ENCODE measurements at regions not wholly inside any gene's neighbourhood (a gene's known extent, or its start where the extent isn't known, plus 50 kb on each side); places are given as distances from the start of the nearest gene placed in this dataset.
"Not testable (repeated sequence)": the region's sequence is repeated elsewhere in the genome, so short reads cannot be mapped to it uniquely, and the experiment has no call there.

DNA sequence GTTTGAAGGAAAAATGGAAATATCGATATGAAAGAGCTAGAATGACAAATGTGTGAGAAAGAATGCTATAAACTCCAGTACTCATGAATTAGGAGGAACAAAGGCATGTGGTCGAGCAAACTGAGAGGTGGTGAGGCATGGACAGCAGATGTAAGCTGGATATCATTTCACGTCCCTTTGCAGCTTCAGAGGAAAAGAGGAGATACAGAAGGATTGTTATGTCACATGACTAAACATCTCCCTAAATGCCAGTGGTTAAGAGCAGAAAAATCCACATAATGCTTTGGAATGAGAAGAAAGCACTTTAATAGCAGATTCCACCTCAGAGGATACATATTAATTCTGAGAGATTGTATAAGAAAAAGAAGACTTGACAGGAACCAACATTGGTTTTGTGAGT is 248.7 kb downstream of the ZIC4 start:
- no peak for DNase-seq (ENCODE audit: low read depth)

DNA sequence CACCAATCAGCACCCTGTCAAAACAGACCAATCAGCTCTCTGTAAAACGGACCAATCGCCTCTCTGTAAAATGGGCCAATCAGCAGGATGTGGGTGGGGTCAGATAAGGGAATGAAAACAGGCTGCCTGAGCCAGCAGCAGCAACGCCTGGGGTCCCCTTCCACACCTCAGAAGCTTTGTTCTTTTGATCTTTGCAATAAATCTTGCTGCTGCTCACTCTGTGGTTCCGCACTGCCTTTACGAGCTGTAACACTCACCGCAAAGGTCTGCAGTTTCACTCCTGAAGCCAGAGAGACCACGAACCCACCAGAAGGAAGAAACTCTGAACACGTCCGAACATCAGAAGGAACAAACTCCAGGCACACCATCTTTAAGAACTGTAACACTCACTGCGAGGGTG is 251.4 kb downstream of the ZIC4 start:
- not testable (repeated sequence) for DNase-seq (ENCODE audit: low read depth)

DNA sequence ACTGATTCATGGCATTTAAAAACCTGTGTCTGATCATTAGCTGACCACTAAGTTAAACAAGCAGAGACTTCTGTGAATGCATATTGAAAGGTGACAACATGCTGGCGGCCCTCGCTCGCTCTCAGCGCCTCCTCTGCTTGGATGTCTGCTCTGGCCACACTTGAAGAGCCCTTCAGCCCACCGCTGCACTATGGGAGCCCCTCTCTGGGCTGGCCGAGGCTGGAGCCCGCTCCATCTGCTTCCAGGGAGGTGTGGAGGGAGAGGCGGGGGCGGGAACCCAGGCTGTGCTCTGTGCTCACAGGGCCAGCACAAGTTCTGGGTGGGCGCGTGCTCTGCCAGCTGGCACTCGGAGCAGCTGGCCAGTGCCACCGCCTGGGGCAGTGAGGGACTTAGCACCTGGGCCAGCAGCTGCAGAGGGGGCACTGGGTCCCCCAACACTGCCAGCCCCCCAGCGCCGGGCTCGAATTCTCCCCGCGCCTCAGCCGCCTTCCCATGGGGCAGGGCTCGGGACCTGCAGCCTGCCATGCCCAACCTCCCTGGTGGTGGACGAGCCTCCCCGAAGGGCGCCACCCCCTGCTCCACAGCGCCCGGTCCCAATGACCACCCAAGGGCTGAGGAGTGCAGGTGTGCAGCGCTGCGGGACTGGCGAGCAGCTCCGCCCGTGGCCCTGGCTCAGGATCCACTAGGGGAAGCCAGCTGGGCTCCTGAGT is 252.4 kb downstream of the ZIC4 start:
- no peak for DNase-seq (ENCODE audit: low read depth)

DNA sequence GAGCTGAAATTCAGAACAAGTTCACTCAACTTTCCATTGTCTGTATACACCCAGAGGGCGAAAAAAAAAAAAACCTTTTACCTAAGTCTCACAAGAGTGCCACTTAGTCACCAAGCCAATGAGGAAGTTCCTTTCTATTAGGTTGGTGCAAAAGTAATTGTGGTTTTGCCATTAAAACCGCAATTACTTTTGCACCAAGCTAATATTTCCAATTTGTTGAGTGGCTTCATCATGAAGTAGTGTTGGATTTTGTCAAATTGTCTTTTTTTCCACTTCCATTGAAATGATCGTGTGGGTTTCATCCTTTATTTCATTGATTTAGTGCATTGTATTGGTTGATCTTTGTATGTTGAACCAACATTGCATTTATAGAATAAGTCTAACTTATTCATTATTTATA is 253.9 kb downstream of the ZIC4 start:
- DNase-seq (ENCODE audit: low read depth), result no peak

DNA sequence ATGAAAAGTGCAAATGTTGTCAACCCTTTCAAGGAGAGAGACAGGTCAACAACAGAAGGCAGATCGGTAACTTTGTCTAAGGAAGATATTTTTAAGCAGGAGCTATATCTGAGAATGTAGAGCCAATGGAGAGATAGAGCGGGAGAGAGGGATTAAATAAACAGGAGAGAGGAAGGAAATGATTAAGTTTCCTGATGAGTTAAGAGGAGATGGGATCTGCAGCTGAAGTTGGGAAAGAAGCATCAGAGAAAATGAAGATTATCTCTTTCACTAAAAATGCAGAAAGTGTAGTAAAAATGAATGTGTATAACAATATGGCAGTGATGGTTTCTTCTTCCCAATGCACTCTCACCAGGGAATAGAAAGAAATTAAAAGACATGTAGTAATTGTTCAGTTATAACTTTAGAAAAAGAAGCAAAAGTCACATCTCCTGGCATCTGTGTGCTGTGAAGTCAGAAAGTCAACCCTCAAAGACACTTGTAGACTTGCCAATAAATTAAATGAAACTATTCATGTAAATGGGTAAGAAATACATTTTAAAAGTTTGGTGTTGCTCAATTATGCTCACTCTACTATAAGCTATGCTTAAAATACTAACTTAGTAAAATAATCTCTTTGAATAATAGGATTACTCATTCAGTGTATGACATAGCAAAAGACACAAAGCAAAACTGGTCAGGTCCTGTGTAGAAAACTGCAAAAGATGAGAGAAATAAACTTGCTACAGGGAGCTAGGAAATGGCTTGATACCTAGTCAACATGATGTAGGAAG is 264.6 kb downstream of the ZIC4 start:
- DNase-seq (ENCODE audit: low read depth), result peak; percentile 72

DNA sequence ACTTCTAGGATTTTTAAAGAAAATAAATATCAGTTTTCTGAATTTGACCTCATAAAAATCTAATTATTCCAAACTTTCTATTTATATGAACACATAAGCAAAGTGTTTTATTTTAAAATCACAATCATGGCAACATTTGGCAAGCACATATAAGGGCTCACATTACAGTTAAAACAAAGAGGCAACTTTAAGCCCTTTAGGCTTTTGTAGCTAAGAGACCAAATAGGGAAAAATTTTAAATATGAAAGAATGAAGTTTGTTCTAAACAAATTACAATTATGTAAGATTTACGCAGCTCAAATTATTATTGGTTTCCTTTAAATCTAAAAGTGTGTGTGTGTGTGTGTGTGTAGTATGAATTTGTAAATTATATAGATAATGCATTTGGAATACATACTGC is 267.0 kb downstream of the ZIC4 start:
- no peak for DNase-seq (ENCODE audit: low read depth)

DNA sequence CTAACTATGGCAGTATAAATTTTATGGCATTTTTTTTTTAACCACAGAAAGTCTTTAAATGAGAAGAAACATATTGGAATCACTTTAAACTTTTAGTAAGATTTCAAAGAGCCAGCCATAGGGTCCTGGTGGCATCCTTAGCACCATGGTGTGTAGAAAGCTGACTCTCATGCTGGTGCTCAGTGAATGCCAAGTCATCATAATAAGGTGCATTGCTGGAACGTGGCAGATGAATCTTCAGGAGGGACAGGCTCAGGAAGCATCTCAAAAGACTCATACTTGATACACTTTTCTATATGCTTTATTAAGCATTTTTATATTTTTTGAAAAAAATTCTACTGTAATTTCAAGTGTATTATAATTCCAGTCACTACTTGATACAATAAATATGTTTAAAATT is 274.2 kb downstream of the ZIC4 start:
- DNase-seq (ENCODE audit: low read depth), result no peak

DNA sequence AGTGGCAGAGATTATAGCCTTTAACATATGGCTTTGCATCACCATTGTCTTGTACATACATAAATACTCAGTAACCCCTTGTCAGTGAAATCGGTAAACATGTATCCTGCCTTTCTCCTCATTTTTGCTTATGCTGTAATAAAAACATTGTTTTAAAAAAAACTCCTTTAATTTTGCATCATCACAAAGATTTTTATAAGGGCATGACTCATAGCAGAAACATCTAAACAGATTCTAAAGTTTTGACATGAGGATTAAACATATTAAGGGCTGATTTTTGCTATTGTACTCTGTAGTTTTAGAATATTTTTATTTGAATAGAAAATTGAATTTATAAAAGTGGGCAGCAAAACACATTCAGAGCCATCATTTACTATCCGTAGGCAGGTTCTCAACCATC is 275.9 kb downstream of the ZIC4 start:
- DNase-seq (ENCODE audit: low read depth), result no peak

DNA sequence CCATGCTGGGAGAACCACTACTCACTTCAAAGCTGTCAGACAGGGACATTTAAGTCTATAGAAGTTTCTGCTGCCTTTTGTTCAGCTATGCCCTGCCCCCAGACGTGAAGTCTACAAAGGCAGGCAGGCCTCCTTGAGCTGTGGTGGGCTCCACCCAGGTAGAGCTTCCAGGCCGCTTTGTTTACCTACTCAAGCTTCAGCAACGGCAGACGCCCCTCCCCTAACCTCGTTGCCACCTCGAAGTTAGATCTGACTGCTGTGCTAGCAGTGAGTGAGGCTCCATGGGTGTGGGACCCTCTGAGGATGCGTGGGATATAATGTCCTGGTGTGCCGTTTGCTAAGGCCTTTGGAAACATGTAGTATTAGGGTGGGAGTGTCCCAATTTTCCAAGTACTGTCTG is 276.7 kb downstream of the ZIC4 start:
- DNase-seq (ENCODE audit: low read depth), result no peak

DNA sequence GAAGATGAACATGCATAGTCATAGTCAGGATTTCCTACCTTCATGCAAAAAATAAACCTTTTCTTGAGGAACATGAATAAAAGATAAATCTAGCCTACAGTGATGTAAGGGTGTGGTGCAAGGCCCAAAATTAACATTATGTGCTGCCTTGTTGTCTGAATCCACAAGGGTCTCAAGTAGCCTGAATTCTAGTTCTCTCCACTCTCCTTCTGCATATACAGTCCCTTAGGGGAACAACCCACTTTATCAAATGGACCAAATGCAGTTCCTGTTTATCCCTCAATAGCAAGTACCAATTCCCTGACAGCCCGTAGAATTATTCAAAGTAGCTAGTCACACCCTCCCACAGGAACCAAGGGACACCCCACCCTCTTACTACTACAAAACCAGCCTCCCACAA is 284.0 kb downstream of the ZIC4 start:
- no peak for DNase-seq (ENCODE audit: low read depth)

DNA sequence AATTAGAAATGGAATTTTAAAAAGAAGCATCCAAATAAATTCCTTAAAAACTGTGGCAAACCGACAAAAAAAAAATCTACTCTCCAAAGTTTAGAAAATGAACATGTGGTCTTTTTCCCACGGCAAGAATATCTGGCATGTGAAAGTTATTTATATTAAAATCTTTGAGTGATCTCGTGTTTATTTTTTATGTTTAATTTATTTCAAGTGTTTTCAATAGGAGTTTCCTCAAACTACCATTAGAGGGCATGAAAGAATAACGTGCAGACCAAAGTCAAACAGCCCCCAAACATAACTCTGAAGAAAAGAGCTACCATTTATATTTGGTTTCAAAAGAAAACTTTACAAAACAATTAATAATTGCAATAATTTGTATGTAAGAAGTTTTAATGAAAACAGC is 286.4 kb downstream of the ZIC4 start:
- DNase-seq (ENCODE audit: low read depth), result peak; percentile 43

DNA sequence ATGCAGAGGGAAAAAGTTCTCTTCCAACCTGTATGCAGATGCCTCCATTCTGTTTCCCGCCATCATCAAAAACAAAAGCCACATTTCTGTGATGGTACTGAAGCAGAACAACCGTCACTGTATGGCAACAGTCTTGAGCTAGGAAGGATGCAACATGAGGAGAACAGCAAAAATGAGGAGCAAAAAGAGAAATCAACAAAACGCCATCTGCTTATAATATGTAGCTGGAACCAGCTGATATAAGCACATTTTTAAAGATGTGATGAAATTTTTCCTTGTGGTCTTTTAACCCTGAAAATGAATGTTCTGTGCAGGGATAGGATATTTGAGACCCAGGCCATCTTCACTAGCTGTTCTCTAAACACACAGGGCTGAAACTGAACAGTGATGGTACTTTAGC is 287.0 kb downstream of the ZIC4 start:
- DNase-seq (ENCODE audit: low read depth), result no peak

DNA sequence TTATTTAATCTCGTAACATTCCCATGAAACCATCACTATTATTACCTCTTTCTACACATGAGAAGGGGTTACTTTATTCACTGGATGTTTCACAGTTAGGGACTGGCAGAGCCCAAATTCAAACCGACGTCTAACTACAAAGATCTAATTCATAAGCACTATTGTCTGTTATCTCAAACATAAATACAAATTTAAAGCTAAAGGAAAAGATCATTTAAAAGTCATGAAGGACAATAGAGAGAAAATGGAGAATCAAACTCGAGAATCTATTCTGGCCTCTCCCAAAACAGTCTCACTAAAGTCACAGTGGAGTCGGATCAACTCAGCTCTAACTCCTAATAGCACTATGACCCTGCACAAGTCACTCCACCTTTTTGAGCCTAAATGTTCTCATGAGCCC is 287.7 kb downstream of the ZIC4 start:
- DNase-seq (ENCODE audit: low read depth), result no peak

DNA sequence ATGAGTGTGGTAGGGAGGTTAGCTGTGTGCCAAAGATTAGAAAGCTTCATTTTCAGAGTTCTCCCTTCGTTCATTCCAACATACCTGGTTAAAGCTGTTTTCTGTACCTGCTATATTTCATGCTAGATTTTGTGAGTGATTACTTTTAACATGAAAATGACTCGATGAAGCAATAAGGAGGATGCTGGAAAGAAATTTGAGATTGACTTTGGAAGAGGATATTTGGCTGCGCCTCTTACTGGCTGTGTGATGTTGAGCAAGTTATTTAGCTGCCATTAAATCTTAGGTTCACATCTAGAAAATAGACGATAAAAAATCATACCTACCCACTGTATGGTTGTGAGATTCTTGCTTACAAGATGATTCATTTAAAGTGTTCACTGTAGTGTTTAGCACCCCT is 288.7 kb downstream of the ZIC4 start:
- DNase-seq (ENCODE audit: low read depth), result no peak

DNA sequence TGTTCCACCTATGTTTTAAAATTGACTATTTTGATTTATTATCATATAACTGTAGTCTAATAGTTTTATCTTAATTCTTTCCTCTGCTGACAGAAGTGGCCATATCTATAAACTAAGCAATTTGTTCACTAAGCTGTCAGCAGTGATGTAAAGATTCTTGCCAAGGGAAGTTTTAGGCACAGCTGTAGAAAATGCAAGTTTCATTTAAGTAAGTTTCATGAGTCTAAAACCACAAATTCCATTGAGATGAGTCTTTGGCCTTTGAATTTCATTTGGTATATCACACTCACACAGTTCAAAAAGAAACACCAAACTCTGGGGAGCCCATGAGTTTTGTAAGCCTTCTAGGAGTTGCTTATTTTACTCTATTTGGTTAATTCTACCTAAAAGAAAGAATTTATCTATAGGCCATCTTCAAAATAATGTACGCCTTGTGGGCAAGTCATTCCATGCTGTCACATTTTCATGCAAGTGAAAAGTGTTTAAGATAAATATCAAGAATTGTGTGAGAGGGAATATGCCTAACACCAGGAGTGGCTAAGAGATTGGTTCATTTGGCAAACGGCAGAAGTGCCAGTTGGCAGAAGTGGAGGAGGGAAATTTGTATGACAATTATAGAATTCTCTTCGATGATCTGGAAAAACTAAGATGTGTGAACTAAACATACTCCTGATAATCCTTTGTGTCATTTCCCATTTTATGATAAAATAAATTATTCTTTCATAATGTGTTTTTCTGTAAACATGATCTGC is 292.9 kb downstream of the ZIC4 start:
- DNase-seq (ENCODE audit: low read depth), result peak; percentile 91

DNA sequence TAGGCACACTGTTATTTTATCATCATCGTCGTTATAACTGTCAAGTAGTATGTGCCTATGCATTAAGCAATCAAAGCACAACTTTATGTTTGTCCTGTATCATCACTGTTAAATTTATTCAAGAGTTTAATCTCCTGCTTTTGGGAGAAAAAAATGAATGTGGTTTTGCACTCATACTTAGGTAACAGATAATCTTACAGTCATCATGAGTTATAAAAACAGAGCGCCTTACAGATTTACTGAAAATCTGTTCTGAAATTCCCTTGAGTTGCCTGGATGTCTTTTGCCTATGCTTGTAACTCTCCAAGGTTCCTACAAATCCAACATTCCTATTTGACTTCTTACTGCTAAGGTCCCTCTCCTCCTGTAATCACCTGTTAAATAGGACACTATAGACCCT is 307.3 kb downstream of the ZIC4 start:
- no peak for DNase-seq (ENCODE audit: low read depth)

DNA sequence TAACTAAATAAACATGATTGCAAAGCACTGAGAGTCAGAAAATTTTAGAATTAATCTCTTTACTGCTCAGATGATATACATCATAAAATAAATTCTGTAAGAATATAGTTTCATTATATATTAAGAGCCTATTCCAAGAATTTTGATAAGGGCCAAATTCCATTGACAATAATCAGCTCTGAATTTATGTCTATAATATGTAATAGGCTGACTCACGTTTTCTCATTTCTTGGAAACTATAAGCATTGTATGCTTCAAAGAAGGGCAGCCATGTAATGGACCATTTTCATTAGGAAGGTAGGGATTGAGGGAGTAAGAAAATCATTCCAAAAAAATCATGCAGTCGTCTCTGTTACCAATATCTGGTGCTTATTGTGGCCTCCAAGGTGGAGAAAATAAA is 315.9 kb downstream of the ZIC4 start:
- DNase-seq (ENCODE audit: low read depth), result no peak

DNA sequence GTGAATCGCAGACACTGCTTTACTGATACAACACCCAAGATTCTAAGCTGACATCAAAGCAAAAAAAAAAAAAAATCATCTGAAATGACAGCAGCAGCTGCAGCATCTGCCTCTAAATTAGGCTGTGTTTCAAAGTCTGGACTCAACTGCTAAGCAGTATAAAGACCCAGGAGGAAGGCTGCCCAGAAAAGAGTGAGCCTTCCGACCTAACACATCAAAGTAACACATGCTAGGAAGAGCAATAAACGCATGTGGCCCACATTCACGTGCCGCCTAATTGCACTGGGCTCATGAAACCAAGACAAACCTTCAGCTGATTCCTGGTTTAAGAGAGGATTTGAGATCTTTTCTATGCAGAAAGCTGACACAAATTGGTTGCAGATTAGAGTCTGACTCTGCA is 317.1 kb downstream of the ZIC4 start:
- DNase-seq (ENCODE audit: low read depth), result no peak

DNA sequence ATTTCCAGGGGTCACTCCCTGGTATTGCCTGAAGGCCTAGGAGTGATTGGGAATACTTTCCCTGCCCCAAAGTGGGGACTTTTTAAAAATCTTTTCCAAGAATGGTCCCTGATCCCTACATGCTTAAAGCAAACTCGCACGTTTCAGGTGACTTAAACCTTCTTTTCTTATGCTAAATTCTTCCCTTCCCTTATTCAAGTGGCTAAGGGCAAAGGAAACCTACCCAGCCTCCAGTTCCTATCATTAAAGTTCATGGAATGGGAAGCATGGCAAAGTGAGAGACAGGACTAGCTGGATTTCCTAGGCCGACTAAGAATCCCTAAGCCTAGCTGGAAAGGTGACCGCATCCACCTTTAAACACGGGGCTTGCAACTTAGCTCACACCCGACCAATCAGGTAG is 346.8 kb downstream of the ZIC4 start:
- not testable (repeated sequence) for DNase-seq (ENCODE audit: low read depth)

DNA sequence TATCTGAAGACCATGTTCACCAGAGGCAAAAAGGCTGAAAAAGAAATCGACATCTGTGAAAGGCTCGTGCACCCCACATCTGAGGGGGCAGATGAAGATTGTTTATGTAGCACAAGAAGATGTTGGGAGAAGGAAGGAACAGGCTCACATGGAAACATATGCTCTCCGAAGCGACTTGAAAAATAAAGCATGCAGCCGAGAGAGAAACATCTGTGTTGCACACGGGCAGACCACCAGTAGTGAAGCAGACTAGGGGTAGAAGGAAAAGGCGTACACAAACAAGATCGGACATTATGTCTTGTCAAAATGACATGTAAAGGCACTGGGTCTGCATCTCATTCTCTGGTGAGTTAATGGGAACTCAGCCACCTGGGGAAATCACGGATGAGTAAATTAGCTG is 356.5 kb downstream of the ZIC4 start:
- no peak for DNase-seq (ENCODE audit: low read depth)

DNA sequence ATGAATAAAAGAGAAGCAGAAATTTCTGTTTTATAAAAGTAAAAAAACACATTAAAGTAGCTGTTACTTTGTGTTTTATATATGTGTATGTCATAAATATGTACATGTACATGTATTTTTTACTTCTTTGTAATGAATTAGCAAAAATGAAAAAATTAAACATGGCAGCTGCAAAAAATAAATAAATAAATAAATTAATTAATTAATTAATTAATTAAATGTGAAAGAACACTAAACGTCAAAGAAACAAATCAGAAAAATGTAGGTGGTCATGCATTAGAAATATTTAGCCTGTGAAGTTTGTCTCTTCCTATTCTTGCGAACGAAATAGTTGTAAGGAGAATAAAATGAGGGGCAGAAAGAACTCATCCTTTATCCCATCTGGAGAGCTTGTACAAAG is 357.0 kb downstream of the ZIC4 start:
- DNase-seq (ENCODE audit: low read depth), result no peak

DNA sequence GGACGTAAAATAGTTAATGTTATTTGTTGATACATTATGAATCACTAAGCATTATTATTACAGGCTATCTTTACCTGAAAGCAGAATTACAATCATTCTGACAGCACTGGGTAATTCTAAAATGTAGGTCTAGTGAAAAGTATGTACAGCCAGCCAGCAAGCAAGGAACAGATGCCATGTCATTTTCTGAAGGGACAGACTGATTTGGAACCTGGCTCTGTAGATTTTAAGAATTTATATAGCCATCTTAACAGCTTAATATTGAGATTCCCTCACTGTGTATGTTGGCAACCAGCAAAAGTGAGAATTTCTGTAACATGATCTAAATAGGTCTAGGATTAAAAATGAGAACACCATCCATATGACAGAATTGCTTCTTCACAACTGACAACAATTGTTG is 359.4 kb downstream of the ZIC4 start:
- no peak for DNase-seq (ENCODE audit: low read depth)

DNA sequence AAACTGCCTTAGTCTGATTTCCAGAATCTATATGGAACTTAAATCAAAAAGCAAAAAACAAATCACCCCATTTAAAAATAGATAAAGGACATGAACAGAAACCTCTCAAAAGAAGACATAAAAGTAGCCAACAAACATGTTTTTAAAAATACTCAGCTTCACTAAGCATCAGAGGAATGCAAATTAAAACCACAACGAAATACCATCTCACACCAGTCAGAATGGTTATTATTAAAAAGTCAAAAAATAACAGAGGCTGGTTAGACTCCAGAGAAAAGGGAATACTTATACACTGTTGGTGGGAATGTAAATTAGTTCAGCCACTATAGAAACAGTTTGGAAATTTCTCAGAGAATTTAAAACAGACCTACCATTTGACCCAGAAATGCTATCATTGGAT is 367.9 kb downstream of the ZIC4 start:
- no peak for DNase-seq (ENCODE audit: low read depth)

All from HT1080 (cell line).